Tibial nerve (tissue), 4 donors: ENCODE measurements at regions not wholly inside any gene's neighbourhood (a gene's known extent, or its start where the extent isn't known, plus 50 kb on each side); places are given as distances from the start of the nearest gene placed in this dataset.
"Not testable (repeated sequence)": the region's sequence is repeated elsewhere in the genome, so short reads cannot be mapped to it uniquely, and the experiment has no call there.

Experiments
- DNase-seq, 2 donors: peaks; one replicate each; pipeline ENCODE4 v3.0.0-alpha.2; 2019; ENCODE audit warnings: low spot score in 2 of 2
- H3K27ac ChIP-seq, 4 donors: fragments of 200-600 bp; sonication (generic) in 3 of 4; one replicate each; pipeline ENCODE4 v1.5.1; 2017 to 2019; ENCODE audit warnings: mild to moderate bottlenecking in 1 of 4
- H3K27me3 ChIP-seq, 2 donors: fragments of 200-600 bp; sonication (generic) in 1 of 2; one replicate each; pipeline versions ENCODE4 v1.5.1 to v1.6.0; 2017 to 2019
- H3K36me3 ChIP-seq, 3 donors: fragments of 200-600 bp; sonication (generic); one replicate each; pipeline ENCODE4 v1.5.1; 2018 to 2019
- H3K4me1 ChIP-seq, 4 donors: fragments of 200-600 bp; sonication (generic) in 3 of 4; one replicate each; pipeline ENCODE4 v1.5.1; 2017 to 2019
- H3K4me3 ChIP-seq, 4 donors: fragments of 200-600 bp; sonication (generic) in 3 of 4; one replicate each; pipeline ENCODE4 v1.5.1; 2017 to 2019; ENCODE audit warnings: mild to moderate bottlenecking in 1 of 4, moderate library complexity in 1 of 4
- H3K9me3 ChIP-seq, 4 donors: fragments of 200-600 bp; sonication (generic) in 3 of 4; one replicate each; pipeline ENCODE4 v1.5.1; 2017 to 2019
- EP300 ChIP-seq, 2 donors: sonication (generic); formaldehyde crosslinking; IDR thresholded peaks; one replicate each; pipeline ENCODE4 v1.6.1; 2017; ENCODE audit warnings: antibody characterized with exemption in 2 of 2, mild to moderate bottlenecking in 1 of 2
- POLR2A ChIP-seq, 2 donors: fragments of 450-650 bp; IDR thresholded peaks; one replicate each; pipeline ENCODE4 v1.6.1; 2017; ENCODE audit warnings: antibody characterized with exemption in 2 of 2, mild to moderate bottlenecking in 2 of 2, moderate library complexity in 2 of 2
- WGBS, 2 donors: methylation state at CpG; one replicate each; pipeline ENCODE4 v1.1.5; 2018; 5-methylcytosine and 5-hydroxymethylcytosine counted together
- TF ChIP-seq, protein P1 (sequence below), 5 experiments: fragments of 200-600 bp in 3 of 5; fragments of 450-650 bp in 2 of 5; sonication (generic) in 3 of 5; IDR thresholded peaks; one replicate each; pipeline ENCODE4 v1.5.1; 2016 to 2019; ENCODE audit warnings: antibody characterized with exemption in 5 of 5, mild to moderate bottlenecking in 3 of 5, moderate library complexity in 2 of 5

DNA sequence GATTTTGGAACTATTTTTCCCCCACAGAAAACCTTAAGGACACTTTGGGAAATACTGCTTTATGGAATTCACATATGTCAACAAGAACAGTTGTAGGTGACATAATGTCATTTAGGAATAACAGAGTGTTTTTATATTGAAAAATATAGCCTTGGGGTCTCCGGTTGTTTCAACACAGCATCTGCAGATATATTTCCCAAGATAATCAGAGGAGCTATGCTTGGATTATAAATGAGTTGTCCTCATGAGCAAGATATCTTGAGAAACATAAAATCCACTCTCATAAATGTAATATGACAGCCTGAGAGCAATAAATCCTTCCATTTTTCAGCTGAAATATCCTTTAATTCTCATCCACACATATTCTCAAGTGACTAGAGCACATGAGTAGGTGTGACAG, 473.7 kb upstream of the LMCD1 start:
- H3K4me1 ChIP-seq: no peaks in the 10 kb centered on the region
- H3K9me3 ChIP-seq: peaks cover 0 to 19% (median 0%) of the 10 kb centered on the region in 4 donors
- no peak overlapping the region for H3K27ac ChIP-seq
- DNase-seq: no peak
- H3K36me3 ChIP-seq: no peaks in the 10 kb centered on the region
- H3K27me3 ChIP-seq: no peaks in the 10 kb centered on the region
- no peak overlapping the region for H3K4me3 ChIP-seq
- TF ChIP-seq EP300 (IDR thresholded peaks at IDR 0.05) (no peak), POLR2A (IDR thresholded peaks at IDR 0.05) (no peak)
- TF ChIP-seq, protein P1, sequence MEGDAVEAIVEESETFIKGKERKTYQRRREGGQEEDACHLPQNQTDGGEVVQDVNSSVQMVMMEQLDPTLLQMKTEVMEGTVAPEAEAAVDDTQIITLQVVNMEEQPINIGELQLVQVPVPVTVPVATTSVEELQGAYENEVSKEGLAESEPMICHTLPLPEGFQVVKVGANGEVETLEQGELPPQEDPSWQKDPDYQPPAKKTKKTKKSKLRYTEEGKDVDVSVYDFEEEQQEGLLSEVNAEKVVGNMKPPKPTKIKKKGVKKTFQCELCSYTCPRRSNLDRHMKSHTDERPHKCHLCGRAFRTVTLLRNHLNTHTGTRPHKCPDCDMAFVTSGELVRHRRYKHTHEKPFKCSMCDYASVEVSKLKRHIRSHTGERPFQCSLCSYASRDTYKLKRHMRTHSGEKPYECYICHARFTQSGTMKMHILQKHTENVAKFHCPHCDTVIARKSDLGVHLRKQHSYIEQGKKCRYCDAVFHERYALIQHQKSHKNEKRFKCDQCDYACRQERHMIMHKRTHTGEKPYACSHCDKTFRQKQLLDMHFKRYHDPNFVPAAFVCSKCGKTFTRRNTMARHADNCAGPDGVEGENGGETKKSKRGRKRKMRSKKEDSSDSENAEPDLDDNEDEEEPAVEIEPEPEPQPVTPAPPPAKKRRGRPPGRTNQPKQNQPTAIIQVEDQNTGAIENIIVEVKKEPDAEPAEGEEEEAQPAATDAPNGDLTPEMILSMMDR (IDR thresholded peaks at IDR 0.05): no peak
- WGBS, 2 donors: 63 to 69% methylated on average over 1 of the region's 1 CpG

DNA sequence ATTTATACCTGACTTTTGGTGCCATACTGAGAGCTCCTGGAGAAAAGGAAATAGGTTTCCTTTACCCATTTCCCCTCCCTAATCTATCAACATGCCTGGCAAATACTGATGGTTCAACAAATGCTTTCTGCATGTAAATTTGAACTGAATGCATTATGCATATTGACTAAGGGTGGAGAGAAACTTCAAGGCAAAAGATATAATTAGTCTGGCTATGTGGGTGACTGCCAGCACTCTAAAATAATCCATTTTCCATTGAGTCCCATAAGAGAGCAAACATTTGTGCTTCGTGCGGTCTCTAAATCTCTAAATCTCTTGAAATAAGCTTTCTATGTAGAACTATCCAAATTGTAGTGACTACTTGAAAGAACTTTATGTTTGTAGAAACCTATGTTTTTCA, 451.3 kb upstream of the LMCD1 start:
- H3K4me3 ChIP-seq: no peak overlapping the region
- DNase-seq: no peak
- H3K9me3 ChIP-seq: no peaks in the 10 kb centered on the region
- no peak overlapping the region for H3K27ac ChIP-seq
- TF ChIP-seq, protein P1 (IDR thresholded peaks at IDR 0.05): no peak
- TF ChIP-seq POLR2A (IDR thresholded peaks at IDR 0.05) (no peak), EP300 (IDR thresholded peaks at IDR 0.05) (no peak)
- no peaks in the 10 kb centered on the region for H3K36me3 ChIP-seq
- 80 to 95% methylated on average over 2 of the region's 2 CpGs for WGBS, 2 donors
- no peaks in the 10 kb centered on the region for H3K4me1 ChIP-seq
- no peaks in the 10 kb centered on the region for H3K27me3 ChIP-seq

DNA sequence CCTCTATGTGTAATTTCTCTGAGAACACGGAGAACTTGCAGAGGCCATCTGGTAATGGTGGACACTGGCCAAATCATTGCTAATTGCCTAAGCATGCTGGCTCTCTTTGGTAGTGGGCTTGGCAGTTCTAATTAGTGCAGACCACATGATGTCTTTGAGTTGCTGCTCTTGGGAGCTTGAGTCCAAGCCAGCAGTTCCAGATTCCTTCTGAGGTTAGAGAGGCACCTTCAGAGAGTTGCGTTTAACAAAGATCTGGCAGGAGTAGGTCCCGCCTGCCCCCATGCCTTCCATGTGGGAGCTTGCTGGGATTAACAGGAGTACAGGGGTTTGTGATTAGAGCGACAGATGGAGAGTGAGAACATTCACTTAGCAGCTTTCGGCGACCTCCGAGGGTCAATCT, 449.0 kb upstream of the LMCD1 start:
- Histone ChIP-seq H3K9me3 (no peaks in the 10 kb centered on the region), H3K36me3 (no peaks in the 10 kb centered on the region), H3K4me3 (no peak overlapping the region), H3K27me3 (no peaks in the 10 kb centered on the region), H3K4me1 (no peaks in the 10 kb centered on the region), H3K27ac (no peak overlapping the region)
- peak in 1 of 2 donors; percentile 4 for DNase-seq
- no peak for TF ChIP-seq EP300 (IDR thresholded peaks at IDR 0.05)
- TF ChIP-seq, protein P1 (IDR thresholded peaks at IDR 0.05): no peak
- TF ChIP-seq POLR2A (IDR thresholded peaks at IDR 0.05): no peak
- 65 to 66% methylated on average over 7 of the region's 7 CpGs for WGBS, 2 donors

DNA sequence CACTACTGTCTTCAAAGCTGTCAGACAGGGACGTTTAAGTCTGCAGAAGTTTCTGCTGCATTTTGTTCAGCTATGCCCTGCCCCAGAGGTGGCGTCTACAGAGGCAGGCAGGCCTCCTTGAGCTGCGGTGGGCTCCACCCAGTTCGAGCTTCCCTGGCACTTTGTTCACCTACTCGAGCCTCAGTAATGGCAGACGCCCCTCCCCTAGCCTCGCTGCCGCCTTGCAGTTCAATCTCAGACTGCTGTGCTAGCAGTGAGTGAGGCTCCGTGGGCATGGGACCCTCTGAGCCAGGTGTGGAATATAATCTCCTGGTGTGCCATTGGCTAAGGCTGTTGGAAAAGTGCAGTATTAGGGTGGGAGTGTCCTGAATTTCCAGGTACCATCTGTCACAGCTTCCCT, 433.5 kb upstream of the LMCD1 start:
- H3K36me3 ChIP-seq, DNase-seq, H3K4me1 ChIP-seq, H3K27ac ChIP-seq, H3K27me3 ChIP-seq, H3K4me3 ChIP-seq: not testable (repeated sequence)
- 91% methylated on average over 8 to 9 of the region's 9 CpGs for WGBS, 2 donors
- peaks cover 0 to 20% (median 0%) of the 10 kb centered on the region in 4 donors for H3K9me3 ChIP-seq

DNA sequence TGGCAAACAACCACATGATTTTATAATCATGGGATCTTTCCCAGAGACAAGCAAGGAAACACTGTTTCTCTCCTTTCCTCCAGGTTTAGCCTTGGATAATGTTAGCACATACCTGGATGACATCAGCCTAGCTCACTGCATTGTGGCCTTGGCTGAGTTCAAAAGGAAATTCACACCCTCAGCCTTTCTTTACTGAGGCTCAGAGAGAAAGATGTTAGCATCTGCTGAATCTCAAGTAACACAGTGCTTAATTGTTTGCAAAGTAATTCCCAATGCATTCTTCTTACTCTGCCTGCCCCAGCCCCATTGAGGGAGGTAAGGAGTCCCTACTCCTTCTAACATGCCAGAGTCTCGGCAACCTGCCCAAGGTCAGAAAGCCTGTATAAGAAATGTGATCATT, 432.2 kb upstream of the LMCD1 start:
- H3K4me1 ChIP-seq: no peaks in the 10 kb centered on the region
- WGBS, 2 donors: 36 to 47% methylated on average over 1 of the region's 1 CpG
- no peak overlapping the region for H3K27ac ChIP-seq
- no peaks in the 10 kb centered on the region for H3K36me3 ChIP-seq
- peaks cover 0 to 20% (median 0%) of the 10 kb centered on the region in 4 donors for H3K9me3 ChIP-seq
- no peaks in the 10 kb centered on the region for H3K27me3 ChIP-seq
- DNase-seq: no peak
- H3K4me3 ChIP-seq: no peak overlapping the region
- TF ChIP-seq POLR2A (IDR thresholded peaks at IDR 0.05) (no peak), EP300 (IDR thresholded peaks at IDR 0.05) (no peak)
- TF ChIP-seq, protein P1 (IDR thresholded peaks at IDR 0.05): no peak

DNA sequence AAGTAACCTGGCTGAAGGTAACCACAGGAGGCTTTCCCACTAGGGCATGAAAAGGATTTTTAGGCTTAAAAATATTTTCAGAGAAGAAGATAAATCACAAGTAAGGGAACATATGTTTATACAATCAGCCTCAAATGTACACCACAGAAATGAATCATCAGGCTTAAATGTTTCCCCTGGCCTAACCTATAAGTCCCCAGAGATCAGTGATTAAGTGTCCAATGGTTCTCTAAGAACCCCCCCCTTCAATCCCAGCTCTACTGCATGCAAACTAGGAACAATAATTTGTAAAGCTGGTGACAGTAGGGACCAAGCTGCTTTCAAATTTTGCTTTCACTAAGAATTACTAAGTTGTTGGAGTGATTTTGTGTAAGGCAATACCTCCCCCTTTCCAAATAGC, 431.6 kb upstream of the LMCD1 start:
- H3K9me3 ChIP-seq: peaks cover 0 to 20% (median 0%) of the 10 kb centered on the region in 4 donors
- H3K36me3 ChIP-seq: no peaks in the 10 kb centered on the region
- H3K27ac ChIP-seq: no peak overlapping the region
- no peak for DNase-seq
- TF ChIP-seq, protein P1 (IDR thresholded peaks at IDR 0.05): no peak
- TF ChIP-seq POLR2A (IDR thresholded peaks at IDR 0.05) (no peak), EP300 (IDR thresholded peaks at IDR 0.05) (no peak)
- H3K27me3 ChIP-seq: no peaks in the 10 kb centered on the region
- no peaks in the 10 kb centered on the region for H3K4me1 ChIP-seq
- no peak overlapping the region for H3K4me3 ChIP-seq

DNA sequence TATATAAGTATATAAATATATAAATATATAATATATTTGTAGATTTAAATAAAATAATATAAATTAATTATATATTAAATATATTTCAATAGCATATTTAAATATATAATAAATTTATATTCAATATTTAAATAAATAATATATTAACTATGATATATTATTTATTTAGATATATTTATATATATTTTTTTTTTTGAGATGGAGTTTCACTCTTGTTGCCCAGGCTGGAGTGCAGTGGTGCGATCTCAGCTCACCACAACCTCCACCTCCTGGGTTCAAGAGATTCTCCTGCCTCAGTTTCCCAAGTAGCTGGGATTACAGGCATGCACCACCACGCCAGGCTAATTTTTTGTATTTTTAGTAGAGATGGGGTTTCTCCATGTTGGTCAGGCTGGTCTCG, 426.9 kb upstream of the LMCD1 start:
- not testable (repeated sequence) for DNase-seq, H3K36me3 ChIP-seq, H3K9me3 ChIP-seq, H3K4me1 ChIP-seq, H3K27me3 ChIP-seq, H3K27ac ChIP-seq, H3K4me3 ChIP-seq
- WGBS, 2 donors: 94 to 95% methylated on average over 3 of the region's 3 CpGs
